HCT116 (cell line): ENCODE measurements at regions not wholly inside any gene's neighbourhood (a gene's known extent, or its start where the extent isn't known, plus 50 kb on each side); places are given as distances from the start of the nearest gene placed in this dataset.

Experiments
- ATAC-seq: fragments of 200-7000 bp; cut with Tn5 transposase; 2 replicates; pipeline ENCODE4 v1.9.1; 2020; ENCODE audit warnings: mild to moderate bottlenecking, moderate library complexity
- BruUV-seq: library from RNA; stranded (reverse); fragments of 400-500 nt; replicated peaks from 2 replicates; lab custom pipeline; 2021; lab: Mats Ljungman, UMichigan
- CTCF ChIA-PET: fragments of 300-600 bp; sonication (Branson Sonifier 250); formaldehyde crosslinking; loops from one replicate; lab custom pipeline; 2021; ENCODE audit warnings: antibody characterized with exemption; lab: Charles Lee
- POLR2A ChIA-PET: fragments of 300-600, 350-600 bp; sonication (Branson Sonifier 250); formaldehyde crosslinking; loops from one replicate; lab custom pipeline; 2021; ENCODE audit warnings: antibody characterized with exemption; lab: Charles Lee
- RAD21 ChIA-PET, 2 experiments: fragments of 300-600 bp; sonication (Branson Sonifier 250); formaldehyde crosslinking; loops; one replicate each; lab custom pipeline; 2023; ENCODE audit warnings: low total read pairs in 2 of 2; ENCODE audit not compliant: uncharacterized antibody in 2 of 2, unreplicated experiment in 2 of 2, low non-redundant PET in 1 of 2; lab: Charles Lee
- DNase-seq: peaks from one replicate; pipeline ENCODE4 v3.0.0-alpha.2; 2010; ENCODE audit warnings: low read depth, low spot score
- H2AFZ ChIP-seq: fragments of 200-600 bp; shearing (Covaris generic), sonication (generic); 2 replicates; pipeline ENCODE4 v1.6.1; 2017; ENCODE audit warnings: low read depth, mixed run types, mixed read lengths, antibody characterized with exemption, low read length; ENCODE audit not compliant: poor library complexity, severe bottlenecking
- H3K27ac ChIP-seq: 2 replicates; pipeline ENCODE4 v1.5.1; 2012; ENCODE audit warnings: low read depth, low read length
- H3K27me3 ChIP-seq: fragments of 200-600 bp; sonication (generic); 2 replicates; pipeline ENCODE4 v1.6.1; 2016; ENCODE audit warnings: mixed run types, low read length, mixed read lengths; ENCODE audit not compliant: insufficient read depth
- H3K36me3 ChIP-seq, 2 experiments: fragments of 200-500 bp in 1 of 2; fragments of 200-600 bp in 1 of 2; sonication (Bioruptor generic) in 1 of 2; sonication (generic) in 1 of 2; 2 replicates each; pipeline versions ENCODE4 v1.5.1 to v1.6.1; 2014 to 2016; ENCODE audit warnings: low read length in 2 of 2, inconsistent platforms in 1 of 2, mixed read lengths in 1 of 2, mixed run types in 1 of 2; ENCODE audit not compliant: insufficient read depth in 2 of 2, control insufficient read depth in 1 of 2
- H3K4me1 ChIP-seq, 2 experiments: fragments of 200-600 bp in 1 of 2; sonication (generic) in 1 of 2; 2 replicates each; pipeline versions ENCODE4 v1.5.1 to v1.6.1; 2012 to 2017; ENCODE audit warnings: low read length in 2 of 2, inconsistent platforms in 1 of 2, mild to moderate bottlenecking in 1 of 2, mixed read lengths in 1 of 2, mixed run types in 1 of 2, moderate library complexity in 1 of 2; ENCODE audit not compliant: insufficient read depth in 2 of 2, control insufficient read depth in 1 of 2
- H3K4me2 ChIP-seq: fragments of 200-600 bp; sonication (generic); 2 replicates; pipeline ENCODE4 v1.6.1; 2017; ENCODE audit warnings: mixed run types, low read length, mixed read lengths
- H3K4me3 ChIP-seq, 2 experiments: fragments of 200-600 bp in 1 of 2; sonication (generic) in 1 of 2; replicated peaks in 1 of 2; 2 replicates each; pipeline ENCODE4 v1.5.1; 2011 to 2016; ENCODE audit warnings: low read length in 2 of 2, control low read depth in 1 of 2, low read depth in 1 of 2, mild to moderate bottlenecking in 1 of 2, mixed read lengths in 1 of 2, mixed run types in 1 of 2
- H3K79me2 ChIP-seq: fragments of 200-600 bp; sonication (generic); 2 replicates; pipeline ENCODE4 v1.6.1; 2017; ENCODE audit warnings: mild to moderate bottlenecking, mixed run types, low read length, moderate library complexity, mixed read lengths; ENCODE audit not compliant: insufficient read depth
- H3K9ac ChIP-seq: fragments of 200-600 bp; sonication (generic); 2 replicates; pipeline ENCODE4 v1.6.1; 2016; ENCODE audit warnings: low read length, mixed read lengths
- H3K9me2 ChIP-seq: fragments of 200-600 bp; sonication (generic), shearing (Covaris generic); 2 replicates; pipeline ENCODE4 v1.6.1; 2017; ENCODE audit warnings: mixed run types, mild to moderate bottlenecking, moderate library complexity; ENCODE audit not compliant: insufficient read depth
- H3K9me3 ChIP-seq, 2 experiments: fragments of 200-500 bp in 1 of 2; fragments of 200-600 bp in 1 of 2; sonication (Bioruptor generic) in 1 of 2; sonication (generic) in 1 of 2; 2 replicates each; pipeline ENCODE4 v1.6.1; 2014 to 2017; ENCODE audit warnings: low read length in 2 of 2, mixed read lengths in 2 of 2, inconsistent platforms in 1 of 2, low read depth in 1 of 2, mild to moderate bottlenecking in 1 of 2, mixed run types in 1 of 2, moderate library complexity in 1 of 2; ENCODE audit not compliant: control insufficient read depth in 1 of 2, insufficient read depth in 1 of 2
- H4K20me1 ChIP-seq: fragments of 200-600 bp; sonication (generic), shearing (Covaris generic); 2 replicates; pipeline ENCODE4 v1.6.1; 2017; ENCODE audit warnings: mixed run types, mild to moderate bottlenecking, moderate library complexity; ENCODE audit not compliant: insufficient read depth
- ATF3 ChIP-seq: IDR thresholded peaks from 2 replicates; pipeline ENCODE4 v1.6.1; 2012
- CEBPB ChIP-seq: IDR thresholded peaks from 2 replicates; pipeline ENCODE4 v1.6.1; 2012; ENCODE audit warnings: low read depth
- ELF1 ChIP-seq: IDR thresholded peaks from 2 replicates; pipeline ENCODE4 v1.6.1; 2012; ENCODE audit warnings: low read depth, borderline replicate concordance
- EZH2 ChIP-seq: fragments of 200-600 bp; sonication (generic); IDR thresholded peaks from 2 replicates; pipeline ENCODE4 v1.6.1; 2017; ENCODE audit warnings: antibody characterized with exemption, mixed run types
- EZH2phosphoT487 ChIP-seq: fragments of 200-600 bp; IDR thresholded peaks from 2 replicates; pipeline ENCODE4 v1.6.1; 2018; ENCODE audit warnings: antibody characterized with exemption, borderline replicate concordance
- REST ChIP-seq: IDR thresholded peaks from 2 replicates; pipeline ENCODE4 v1.6.1; 2012; ENCODE audit warnings: low read depth
- SRF ChIP-seq: IDR thresholded peaks from 2 replicates; pipeline ENCODE4 v1.6.1; 2012; ENCODE audit warnings: low read depth
- TCF7L2 ChIP-seq: IDR thresholded peaks from 2 replicates; pipeline ENCODE4 v1.7.0; 2011; ENCODE audit warnings: borderline replicate concordance, inconsistent platforms; ENCODE audit not compliant: insufficient read depth, insufficient read length; ENCODE audit errors: extremely low read depth
- ZBTB33 ChIP-seq: IDR thresholded peaks from 2 replicates; pipeline ENCODE4 v1.6.1; 2011; ENCODE audit warnings: mild to moderate bottlenecking, low read length, moderate library complexity; ENCODE audit not compliant: insufficient replicate concordance; ENCODE audit errors: extremely low read depth
- intact Hi-C: fragments of 100-400 bp; cut with micrococcal nuclease; formaldehyde crosslinking; loops from 2 replicates; pipeline ENCODE4 v1.10.0; 2022

- H3K27ac ChIP-seq = no peak overlapping the region; the same call in 1 of the 2 replicates
- POLR2A ChIA-PET = no interaction called here
Observed at GRCh38 chr9:134502266-134502791, 139.3 kb upstream of the COL5A1 start.

More at GRCh38 chr9:134502266-134502791, 139.3 kb upstream of the COL5A1 start:
- Histone ChIP-seq H3K36me3 (no peaks in the 10 kb centered on the region), H3K9me2 (no peaks in the 10 kb centered on the region), H3K79me2 (no peaks in the 10 kb centered on the region), H3K4me1 (peaks cover 3 to 7% of the 10 kb centered on the region in 2 experiments; a peak in 2 of 4 replicates), H3K4me3 (no peak overlapping the region), H3K4me2 (no peak overlapping the region), H3K27me3 (no peaks in the 10 kb centered on the region), H4K20me1 (no peaks in the 10 kb centered on the region), H3K9ac (no peak overlapping the region), H2AFZ (no peak overlapping the region), H3K9me3 (no peaks in the 10 kb centered on the region)
- no peak for ATAC-seq
- intact Hi-C loops = no loop called here
- DNase-seq = no peak
- ChIA-PET RAD21 (no interaction called here), CTCF (no interaction called here)
- TF ChIP-seq EZH2phosphoT487 (no peak), ELF1 (no peak), REST (no peak), TCF7L2 (no peak), ZBTB33 (no peak), SRF (no peak), CEBPB (no peak), EZH2 (no peak), ATF3 (no peak)
- BruUV-seq = no TSS peak
